Stimulated activated naive B cell treated with anti-CD40 and anti-IgM and Interleukin-4, amounts not matched to agents 10 μg/mL and 1 μg/mL and 100 μg/mL, for 72 hours (primary cell): ENCODE measurements at regions not wholly inside any gene's neighbourhood (a gene's known extent, or its start where the extent isn't known, plus 50 kb on each side); places are given as distances from the start of the nearest gene placed in this dataset.

Source experiments
- ATAC-seq, 2 donors: fragments of 150-1000 bp; cut with Tn5 transposase; replicated peaks; 2 replicates each; pipeline ENCODE4 v1.10.0; 2021; ENCODE audit warnings: moderate library complexity in 1 of 2
- DNase-seq: peaks from one replicate; pipeline ENCODE4 v3.0.0; 2021
- H3K27ac Mint-ChIP-seq: one replicate; pipeline ENCODE4 v1.8.0; 2022; ENCODE audit warnings: mild to moderate bottlenecking, mixed read lengths
- H3K27me3 Mint-ChIP-seq, 2 donors: one replicate each; pipeline ENCODE4 v1.8.0; 2022; ENCODE audit warnings: mixed read lengths in 2 of 2
- H3K36me3 Mint-ChIP-seq, 2 donors: one replicate each; pipeline ENCODE4 v1.8.0; 2022; ENCODE audit warnings: mixed read lengths in 2 of 2, mild to moderate bottlenecking in 1 of 2
- H3K4me1 Mint-ChIP-seq, 2 donors: one replicate each; pipeline ENCODE4 v1.8.0; 2022; ENCODE audit warnings: mixed read lengths in 2 of 2, mild to moderate bottlenecking in 1 of 2
- H3K4me3 Mint-ChIP-seq, 2 donors: one replicate each; pipeline ENCODE4 v1.8.0; 2022; ENCODE audit warnings: mild to moderate bottlenecking in 2 of 2, mixed read lengths in 2 of 2, moderate library complexity in 1 of 2
- H3K9me3 Mint-ChIP-seq, 2 donors: one replicate each; pipeline ENCODE4 v1.8.0; 2022; ENCODE audit warnings: mixed read lengths in 2 of 2, mild to moderate bottlenecking in 1 of 2

DNA sequence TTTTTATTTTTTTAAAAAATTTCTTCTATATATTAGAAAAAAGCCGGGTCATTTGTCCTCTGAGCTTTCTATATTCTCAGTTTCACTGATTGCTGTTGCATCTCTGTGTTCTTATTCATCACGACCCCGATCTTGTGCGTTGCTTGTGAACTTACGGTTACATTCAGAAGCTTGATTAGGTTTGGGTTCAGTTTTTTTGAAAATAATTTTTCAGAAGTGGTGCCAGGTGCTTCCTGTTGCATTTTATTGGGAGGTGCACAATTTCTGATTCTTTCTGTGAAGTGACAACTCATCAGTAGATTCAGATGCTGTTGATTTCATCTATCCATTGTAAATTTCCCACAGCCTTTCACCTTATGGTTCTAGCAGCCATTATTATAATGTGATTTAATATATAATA is 147.3 kb downstream of the INHBB start:
- ATAC-seq: no peak
- H3K36me3 Mint-ChIP-seq: no peaks in the 10 kb centered on the region

DNA sequence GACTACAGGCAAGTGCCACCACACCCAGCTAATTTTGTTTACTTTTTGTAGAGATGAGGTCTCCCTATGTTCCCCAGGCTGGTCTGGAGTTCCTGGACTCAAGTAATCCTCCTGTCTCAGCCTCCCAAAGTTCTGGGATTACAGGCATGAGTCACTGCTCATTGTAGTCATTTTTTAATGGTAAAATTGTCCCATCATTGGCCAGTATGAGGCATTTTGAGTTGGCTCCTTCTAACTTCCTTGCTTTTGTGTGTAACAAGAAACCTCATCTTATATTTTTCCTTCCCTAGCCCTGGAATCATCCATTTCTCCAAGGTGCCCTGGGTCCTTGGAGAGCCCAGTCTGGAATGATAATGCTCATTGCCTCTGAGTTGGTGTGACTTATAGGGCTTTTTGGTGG is 148.5 kb downstream of the INHBB start:
- peaks cover 0 to 2% of the 10 kb centered on the region in 2 donors for H3K4me1 Mint-ChIP-seq
- H3K36me3 Mint-ChIP-seq: no peaks in the 10 kb centered on the region
- no peaks in the 10 kb centered on the region for H3K9me3 Mint-ChIP-seq
- no peak for ATAC-seq
- H3K27ac Mint-ChIP-seq: no peak overlapping the region
- H3K27me3 Mint-ChIP-seq: no peaks in the 10 kb centered on the region
- H3K4me3 Mint-ChIP-seq: no peak overlapping the region
- no peak for DNase-seq

More for the DNA sequence above, 147.3 kb downstream of the INHBB start:
- H3K4me3 Mint-ChIP-seq: no peak overlapping the region
- DNase-seq: no peak
- peaks cover 0 to 2% of the 10 kb centered on the region in 2 donors for H3K4me1 Mint-ChIP-seq
- H3K9me3 Mint-ChIP-seq: no peaks in the 10 kb centered on the region
- no peak overlapping the region for H3K27ac Mint-ChIP-seq
- H3K27me3 Mint-ChIP-seq: peaks cover 0 to 8% of the 10 kb centered on the region in 2 donors

DNA sequence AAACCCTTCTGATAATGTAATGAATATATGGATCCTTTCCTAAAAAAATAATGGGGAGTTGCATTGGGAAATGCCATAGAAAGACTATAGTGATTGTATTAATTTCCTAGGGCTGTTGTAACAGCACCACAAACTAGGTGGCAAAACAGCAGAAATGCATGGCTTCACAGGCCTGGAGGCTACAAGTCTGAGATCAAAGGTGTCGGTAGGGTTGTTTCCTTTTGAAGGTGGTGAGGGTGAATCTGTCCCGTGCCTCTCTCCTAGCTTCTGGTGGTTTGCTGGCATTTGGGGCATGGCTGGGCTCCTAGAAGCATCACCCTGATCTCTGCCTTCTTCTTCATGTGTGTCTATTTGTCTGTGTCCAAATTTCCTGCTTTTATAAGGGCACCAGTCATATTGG is 149.7 kb downstream of the INHBB start:
- H3K27ac Mint-ChIP-seq: no peak overlapping the region
- DNase-seq (no peak), ATAC-seq (no peak)
- no peaks in the 10 kb centered on the region for H3K36me3 Mint-ChIP-seq
- peaks cover 0 to 2% of the 10 kb centered on the region in 2 donors for H3K4me1 Mint-ChIP-seq
- no peaks in the 10 kb centered on the region for H3K9me3 Mint-ChIP-seq
- H3K27me3 Mint-ChIP-seq: no peaks in the 10 kb centered on the region
- no peak overlapping the region for H3K4me3 Mint-ChIP-seq

DNA sequence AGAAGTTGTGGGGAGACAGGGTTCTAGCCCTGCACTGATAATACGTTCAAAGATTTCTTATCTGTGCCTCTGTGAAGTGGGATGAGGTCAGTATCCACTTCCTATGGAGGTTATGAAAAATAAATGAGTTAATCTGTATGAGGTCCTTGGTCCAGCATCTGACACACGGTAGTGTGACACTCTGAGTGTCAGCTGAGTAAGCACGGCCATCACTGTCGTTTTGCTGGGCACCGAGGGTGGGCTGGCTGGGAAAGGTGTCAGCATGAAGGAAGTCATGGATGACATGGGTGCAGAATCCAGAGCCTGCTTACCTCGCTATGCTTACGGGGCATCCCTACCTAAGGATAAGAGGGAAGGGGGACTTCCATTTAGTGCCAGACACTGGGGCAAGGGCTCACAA is 150.3 kb downstream of the INHBB start:
- no peak for ATAC-seq
- H3K9me3 Mint-ChIP-seq: no peaks in the 10 kb centered on the region

DNA sequence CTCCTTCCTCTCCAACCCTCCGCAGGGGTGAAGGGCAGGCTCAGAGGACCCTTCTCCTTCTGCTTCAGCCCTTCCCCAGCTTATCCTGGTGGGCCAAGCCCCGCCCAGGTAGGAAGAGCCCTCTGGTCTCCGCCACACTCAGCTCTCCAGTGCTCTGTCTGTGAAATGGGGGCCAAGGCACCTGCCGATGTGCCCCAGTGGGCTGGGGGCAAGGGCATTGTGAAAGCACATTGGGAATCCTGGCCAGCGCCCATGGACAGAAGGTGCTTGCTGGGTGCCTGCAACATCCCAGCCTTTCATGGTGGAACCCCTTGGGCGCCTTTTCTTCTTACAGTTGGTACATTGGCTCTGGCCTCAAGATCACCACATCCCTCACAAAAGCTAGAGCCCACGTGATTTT is 150.8 kb downstream of the INHBB start:
- no peak overlapping the region for H3K27ac Mint-ChIP-seq
- H3K36me3 Mint-ChIP-seq: no peaks in the 10 kb centered on the region
- ATAC-seq (no peak), DNase-seq (no peak)
- no peaks in the 10 kb centered on the region for H3K27me3 Mint-ChIP-seq
- no peak overlapping the region for H3K4me3 Mint-ChIP-seq
- H3K9me3 Mint-ChIP-seq: no peaks in the 10 kb centered on the region
- peaks cover 0 to 2% of the 10 kb centered on the region in 2 donors for H3K4me1 Mint-ChIP-seq

More for the DNA sequence above, 150.3 kb downstream of the INHBB start:
- Mint-ChIP-seq H3K4me1 (peaks cover 0 to 2% of the 10 kb centered on the region in 2 donors), H3K27me3 (no peaks in the 10 kb centered on the region), H3K27ac (no peak overlapping the region), H3K36me3 (no peaks in the 10 kb centered on the region), H3K4me3 (no peak overlapping the region)
- no peak for DNase-seq

DNA sequence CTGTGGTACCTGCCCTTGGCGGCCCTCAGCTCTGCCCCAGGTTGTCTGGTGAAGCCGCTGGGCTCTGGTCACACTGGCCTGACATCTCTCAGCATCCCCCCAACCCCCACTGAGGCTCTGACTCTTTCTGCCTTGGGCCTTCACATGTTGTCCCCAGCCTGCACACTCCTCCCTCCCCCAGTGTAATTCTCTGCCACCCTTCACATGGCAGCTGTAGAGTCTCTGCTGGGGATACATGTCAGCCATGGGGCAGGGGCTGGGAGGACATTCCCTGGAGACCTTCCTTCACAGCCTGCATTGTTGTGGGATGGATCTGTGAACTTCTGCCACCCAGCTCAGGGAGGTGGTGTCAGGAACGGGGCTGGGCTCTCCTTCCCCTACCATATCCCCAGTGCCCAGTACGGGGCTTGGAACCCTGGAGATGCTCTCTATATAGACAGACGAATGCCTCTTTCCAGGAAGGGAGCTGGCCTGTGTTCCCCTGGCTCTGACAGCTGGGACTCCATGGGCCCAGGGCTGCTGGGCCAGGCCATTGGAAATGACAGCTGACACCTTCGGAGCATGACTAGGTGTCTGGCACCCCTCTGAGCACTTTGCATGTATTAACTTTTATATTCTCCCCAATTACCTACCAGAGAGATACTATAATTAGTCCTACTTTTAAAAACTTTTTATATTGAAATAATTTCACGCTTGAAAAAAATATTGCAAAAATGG is 151.5 kb downstream of the INHBB start:
- Mint-ChIP-seq H3K36me3 (no peaks in the 10 kb centered on the region), H3K9me3 (no peaks in the 10 kb centered on the region), H3K27ac (no peak overlapping the region), H3K4me3 (no peak overlapping the region), H3K4me1 (peaks cover 0 to 2% of the 10 kb centered on the region in 2 donors), H3K27me3 (no peaks in the 10 kb centered on the region)
- no peak for ATAC-seq
- DNase-seq: no peak

DNA sequence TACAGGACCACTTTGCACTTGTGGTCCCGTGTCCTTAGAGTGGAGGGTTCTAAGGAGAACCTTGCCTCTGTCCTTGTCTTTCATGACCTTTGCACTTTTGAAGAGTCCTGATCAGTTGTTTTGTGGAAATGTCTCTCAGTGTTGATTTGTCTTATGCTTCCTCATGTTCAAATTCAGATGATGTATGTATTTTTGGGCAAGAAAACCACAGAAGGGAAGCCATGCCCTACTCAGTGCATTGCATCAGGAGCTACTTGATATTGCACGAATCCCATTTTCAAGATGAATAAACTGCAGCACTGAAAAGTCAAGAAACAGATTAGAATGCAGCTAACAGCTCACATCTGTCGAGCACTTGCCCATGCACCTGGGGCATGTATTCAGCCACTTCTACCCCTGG is 152.2 kb downstream of the INHBB start:
- DNase-seq (no peak), ATAC-seq (no peak)
- Mint-ChIP-seq H3K4me1 (peaks cover 0 to 2% of the 10 kb centered on the region in 2 donors), H3K4me3 (no peak overlapping the region), H3K27ac (no peak overlapping the region), H3K9me3 (no peaks in the 10 kb centered on the region), H3K27me3 (no peaks in the 10 kb centered on the region), H3K36me3 (no peaks in the 10 kb centered on the region)

DNA sequence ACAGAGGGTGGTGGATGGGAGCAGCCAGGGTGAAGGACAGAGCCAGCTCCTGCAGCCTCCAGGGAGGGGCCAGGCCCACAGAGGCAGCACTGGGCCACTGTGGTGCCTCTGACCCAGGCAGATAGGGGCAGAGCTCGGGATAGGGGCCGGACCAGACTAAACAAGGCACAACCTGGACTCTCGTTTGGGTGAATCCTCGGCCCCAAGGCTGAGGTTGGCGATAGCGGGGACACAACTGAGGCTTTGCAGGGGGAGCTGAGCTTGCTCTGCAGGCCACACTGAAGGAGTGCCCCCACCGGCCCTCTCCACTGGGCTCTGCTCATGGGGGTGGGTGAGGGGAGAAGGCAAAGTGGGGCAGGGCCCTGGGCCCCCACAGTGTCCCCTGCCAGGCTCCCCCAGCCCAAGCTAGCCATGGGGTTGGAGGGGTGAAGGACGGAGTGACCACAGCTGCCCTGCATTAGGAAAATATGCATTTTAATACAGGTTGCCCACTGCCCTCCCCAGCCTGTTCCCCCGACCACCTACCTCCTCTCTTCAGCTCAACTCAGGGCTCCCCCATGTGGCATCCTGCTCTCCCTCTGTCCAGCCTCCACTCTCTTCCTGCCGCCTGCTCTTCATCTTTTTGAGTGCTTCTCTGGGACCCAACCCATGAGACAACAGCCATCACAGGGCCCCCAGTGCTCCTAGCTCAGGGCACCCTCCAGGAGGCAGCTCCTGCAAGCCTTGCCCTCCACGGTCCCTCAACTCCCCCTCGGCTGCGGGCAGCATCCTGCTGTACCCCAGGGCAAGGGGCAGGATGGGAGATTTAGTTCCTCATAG is 152.8 kb downstream of the INHBB start:
- H3K36me3 Mint-ChIP-seq: no peaks in the 10 kb centered on the region
- H3K27ac Mint-ChIP-seq: no peak overlapping the region
- DNase-seq (no peak), ATAC-seq (no peak)
- H3K4me3 Mint-ChIP-seq: no peak overlapping the region
- H3K9me3 Mint-ChIP-seq: no peaks in the 10 kb centered on the region
- no peaks in the 10 kb centered on the region for H3K27me3 Mint-ChIP-seq
- no peaks in the 10 kb centered on the region for H3K4me1 Mint-ChIP-seq

DNA sequence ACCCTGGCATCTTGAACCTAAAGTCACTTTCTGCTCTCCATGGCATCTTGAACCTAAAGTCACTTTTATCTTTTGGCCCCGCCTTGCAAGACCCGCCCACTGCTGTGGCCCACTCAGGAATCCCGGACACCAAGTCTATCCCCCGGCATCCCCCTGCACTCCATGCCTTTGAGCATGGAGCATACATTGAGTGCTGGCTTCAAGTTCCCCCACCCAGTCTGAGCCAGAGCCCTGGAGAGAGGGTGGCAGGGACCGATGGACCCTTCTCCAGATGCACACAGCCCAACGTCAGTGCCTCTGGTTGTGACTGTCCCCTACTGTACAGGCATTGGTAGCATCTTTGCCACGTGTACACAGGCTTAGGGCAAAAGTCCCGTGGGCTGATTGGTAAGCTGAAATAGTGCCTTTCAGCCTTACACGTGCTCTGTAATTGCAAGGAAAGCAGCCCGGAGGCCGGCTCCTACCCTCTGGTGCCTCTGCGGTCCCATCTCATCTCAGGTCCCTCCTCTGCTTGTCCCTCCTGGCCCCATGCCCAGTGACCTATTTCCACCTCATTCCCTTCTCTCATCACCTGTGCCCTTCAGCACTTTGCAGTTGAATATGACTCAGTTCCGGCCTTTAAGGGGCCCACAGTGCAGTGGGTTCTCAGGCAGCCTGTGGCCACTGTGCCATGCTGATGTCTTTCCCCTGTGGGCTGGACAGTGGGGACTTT is 154.0 kb downstream of the INHBB start:
- H3K36me3 Mint-ChIP-seq: no peaks in the 10 kb centered on the region
- DNase-seq (no peak), ATAC-seq (no peak)
- H3K27me3 Mint-ChIP-seq: no peaks in the 10 kb centered on the region
- no peaks in the 10 kb centered on the region for H3K9me3 Mint-ChIP-seq
- no peaks in the 10 kb centered on the region for H3K4me1 Mint-ChIP-seq
- H3K27ac Mint-ChIP-seq: no peak overlapping the region
- H3K4me3 Mint-ChIP-seq: no peak overlapping the region

DNA sequence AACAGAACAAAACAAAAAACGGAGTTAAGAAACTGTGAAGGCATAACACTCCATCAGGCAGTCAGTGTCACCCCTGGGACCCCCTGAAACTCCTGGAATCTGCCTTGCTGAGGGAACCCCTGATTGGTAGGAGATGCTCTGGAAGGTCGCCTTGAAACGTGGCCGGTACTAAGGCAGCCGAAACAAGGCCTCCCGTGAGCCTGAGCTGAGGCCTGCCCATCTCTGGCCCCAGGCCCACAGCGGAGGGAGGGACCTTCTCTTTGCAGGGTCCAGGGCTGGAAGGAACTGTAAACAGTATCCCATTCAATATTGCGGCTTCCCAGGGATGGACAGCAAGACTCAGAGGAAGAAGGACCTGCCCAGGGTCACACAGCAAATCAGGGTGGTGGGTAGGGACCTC is 155.7 kb downstream of the INHBB start:
- no peaks in the 10 kb centered on the region for H3K36me3 Mint-ChIP-seq
- ATAC-seq (no peak), DNase-seq (no peak)
- H3K27me3 Mint-ChIP-seq: no peaks in the 10 kb centered on the region
- no peak overlapping the region for H3K4me3 Mint-ChIP-seq
- H3K9me3 Mint-ChIP-seq: no peaks in the 10 kb centered on the region
- H3K4me1 Mint-ChIP-seq: no peaks in the 10 kb centered on the region
- no peak overlapping the region for H3K27ac Mint-ChIP-seq

DNA sequence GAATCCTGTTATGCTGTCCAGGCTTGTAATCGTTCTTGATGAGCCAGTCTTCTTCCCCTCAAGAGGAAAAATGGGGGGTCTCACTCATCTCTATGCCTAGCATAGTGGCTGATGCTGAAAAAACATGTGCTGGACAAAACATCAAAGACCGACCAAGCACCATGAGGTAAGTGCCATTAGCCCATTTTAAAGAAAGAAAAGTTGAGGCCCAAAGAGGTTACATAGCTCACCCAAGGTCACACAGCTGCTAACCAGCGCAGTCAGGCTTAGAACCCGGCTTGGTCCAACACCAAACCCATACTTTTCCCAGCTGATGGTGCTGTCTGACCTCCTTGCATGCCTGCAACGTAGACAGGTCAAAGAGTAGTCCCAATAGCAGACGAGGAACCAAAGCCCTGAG is 156.4 kb downstream of the INHBB start:
- Mint-ChIP-seq H3K4me1 (no peaks in the 10 kb centered on the region), H3K27ac (no peak overlapping the region), H3K27me3 (no peaks in the 10 kb centered on the region), H3K36me3 (no peaks in the 10 kb centered on the region), H3K9me3 (no peaks in the 10 kb centered on the region), H3K4me3 (no peak overlapping the region)
- ATAC-seq (no peak), DNase-seq (no peak)

DNA sequence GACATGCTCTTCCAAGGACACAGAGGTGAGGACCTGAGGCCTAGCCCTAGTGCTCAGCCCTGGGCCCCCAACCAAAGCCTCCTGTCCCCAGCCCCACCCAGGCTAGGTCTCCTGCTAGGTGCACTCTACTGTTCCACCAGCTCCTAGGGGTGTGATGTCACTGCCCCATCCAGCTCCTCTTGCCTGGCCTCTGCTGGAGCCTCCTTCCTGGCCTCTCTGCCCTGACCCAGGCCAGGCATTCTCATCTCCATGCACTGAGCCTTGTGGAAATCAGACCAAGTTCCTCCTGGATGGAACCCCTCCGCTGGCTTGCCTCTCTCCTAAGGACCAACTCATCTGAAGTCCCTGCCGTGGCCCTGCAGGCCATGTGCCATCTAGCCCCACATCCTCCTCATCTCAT is 156.8 kb downstream of the INHBB start:
- H3K36me3 Mint-ChIP-seq: no peaks in the 10 kb centered on the region
- no peak for DNase-seq
- no peak for ATAC-seq
- H3K4me3 Mint-ChIP-seq: no peak overlapping the region
- no peak overlapping the region for H3K27ac Mint-ChIP-seq
- no peaks in the 10 kb centered on the region for H3K4me1 Mint-ChIP-seq
- no peaks in the 10 kb centered on the region for H3K9me3 Mint-ChIP-seq
- no peaks in the 10 kb centered on the region for H3K27me3 Mint-ChIP-seq

DNA sequence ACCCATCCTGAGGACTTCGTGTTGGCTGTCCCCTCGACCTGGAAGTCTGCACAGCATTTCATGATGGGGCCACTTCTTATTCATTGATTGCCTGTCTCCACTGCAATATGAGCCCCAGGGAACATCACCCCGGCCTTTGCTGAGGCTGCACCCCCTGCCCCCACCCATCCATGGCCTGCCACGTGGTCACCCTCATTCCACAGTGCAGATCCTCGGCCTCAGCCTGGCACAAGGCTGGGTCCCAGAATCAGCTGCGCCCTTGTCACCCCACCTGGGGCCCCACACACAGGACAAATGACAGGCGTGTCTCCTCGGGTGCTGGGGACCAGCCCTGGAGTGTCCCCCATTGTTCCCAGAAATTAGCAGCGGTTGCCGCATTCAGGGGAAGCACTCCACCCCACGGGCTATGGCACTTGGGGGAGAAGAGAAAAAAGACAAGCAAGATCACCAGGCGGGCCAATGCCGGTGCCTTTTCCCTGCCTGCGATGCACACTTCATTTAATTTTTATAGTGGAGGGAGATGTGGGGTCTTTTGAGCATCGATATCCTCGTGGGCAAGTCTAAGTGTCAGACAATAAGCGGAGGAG is 157.4 kb downstream of the INHBB start:
- Mint-ChIP-seq H3K4me1 (no peaks in the 10 kb centered on the region), H3K27me3 (no peaks in the 10 kb centered on the region), H3K36me3 (no peaks in the 10 kb centered on the region), H3K9me3 (no peaks in the 10 kb centered on the region), H3K4me3 (no peak overlapping the region), H3K27ac (peak overlapping the region; percentile 6)
- no peak for ATAC-seq
- no peak for DNase-seq

DNA sequence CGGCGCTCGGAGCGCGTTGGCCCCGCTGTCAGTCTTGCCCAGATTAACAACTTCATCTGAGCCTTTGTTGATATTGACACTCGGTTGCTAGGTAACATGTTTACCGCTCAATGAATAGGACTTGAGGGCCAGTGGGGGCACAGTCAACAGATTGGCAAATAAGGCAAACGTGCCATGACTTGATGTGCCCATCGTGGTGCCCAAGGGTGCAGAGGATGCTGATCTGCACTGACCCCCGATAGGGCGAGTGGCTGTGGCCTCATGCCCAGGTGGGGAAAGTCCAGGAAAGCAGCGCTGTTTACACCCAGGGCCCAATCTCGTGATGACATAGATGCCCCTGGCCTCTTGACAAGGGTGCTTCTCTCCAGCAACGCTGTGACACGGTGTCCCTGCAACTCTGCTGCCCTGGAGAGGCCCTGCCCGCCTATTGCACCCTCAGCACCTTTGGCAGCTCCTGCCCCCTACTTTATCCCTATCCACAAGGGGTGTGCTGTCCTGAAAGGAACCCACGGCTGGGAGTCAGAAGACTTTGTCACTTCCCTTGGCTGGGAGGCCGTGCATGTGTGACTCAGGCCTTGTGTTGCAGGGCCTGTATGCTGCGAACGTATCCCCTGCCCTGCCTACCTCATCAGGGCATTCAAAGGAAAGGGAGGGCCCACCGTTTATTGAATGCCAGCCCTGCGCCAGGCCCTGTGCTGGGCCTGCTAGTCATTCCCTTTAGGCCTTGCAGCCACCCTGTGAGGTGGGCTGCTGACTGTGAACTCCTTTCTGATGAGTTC is 158.0 kb downstream of the INHBB start:
- H3K4me1 Mint-ChIP-seq: no peaks in the 10 kb centered on the region
- no peaks in the 10 kb centered on the region for H3K36me3 Mint-ChIP-seq
- H3K27me3 Mint-ChIP-seq: no peaks in the 10 kb centered on the region
- no peak overlapping the region for H3K27ac Mint-ChIP-seq
- DNase-seq (no peak), ATAC-seq (no peak)
- no peak overlapping the region for H3K4me3 Mint-ChIP-seq
- no peaks in the 10 kb centered on the region for H3K9me3 Mint-ChIP-seq
